SK-N-MC (cell line): ENCODE measurements at regions not wholly inside any gene's neighbourhood (a gene's known extent, or its start where the extent isn't known, plus 50 kb on each side); places are given as distances from the start of the nearest gene placed in this dataset.
"Not testable (repeated sequence)": the region's sequence is repeated elsewhere in the genome, so short reads cannot be mapped to it uniquely, and the experiment has no call there.

Source experiments
- EZH2 ChIP-seq: fragments of 200-600 bp; sonication (generic); IDR thresholded peaks from one replicate; pipeline ENCODE4 v1.6.1; 2017; ENCODE audit warnings: antibody characterized with exemption
- FOXP2 ChIP-seq: optimal IDR thresholded peaks from 2 replicates; pipeline ENCODE3; 2011; ENCODE audit warnings: mild to moderate bottlenecking, moderate library complexity; ENCODE audit not compliant: insufficient read depth; ENCODE audit errors: extremely low read length, control extremely low read depth
- POLR2AphosphoS5 ChIP-seq: IDR thresholded peaks from 2 replicates; pipeline ENCODE4 v1.6.1; 2012; ENCODE audit warnings: mild to moderate bottlenecking, low read depth, low read length, borderline replicate concordance

- TF ChIP-seq EZH2, POLR2AphosphoS5, FOXP2: not testable (repeated sequence)
Measured at GRCh38 chr6:58038213-58038612, 720.8 kb downstream of the PRIM2 start.
